WI38 (cell line): ENCODE measurements at regions not wholly inside any gene's neighbourhood (a gene's known extent, or its start where the extent isn't known, plus 50 kb on each side); places are given as distances from the start of the nearest gene placed in this dataset.

Experiments
- H3K4me3 ChIP-seq: 2 replicates; pipeline ENCODE4 v1.5.1; 2011; ENCODE audit warnings: low read depth, mild to moderate bottlenecking, control low read depth, low read length
- CTCF ChIP-seq: IDR thresholded peaks from 2 replicates; pipeline ENCODE4 v1.5.1; 2012; ENCODE audit warnings: low read depth, mild to moderate bottlenecking, control low read depth, low read length

- H3K4me3 ChIP-seq, result no peak overlapping the region
- no peak for TF ChIP-seq CTCF
These were observed 459.4 kb downstream of the NUF2 start for GRCh38 chr1:163781146-163781545.

GRCh38 chr1:163785868-163786405 is 464.2 kb downstream of the NUF2 start:
- H3K4me3 ChIP-seq, result no peak overlapping the region
- TF ChIP-seq CTCF, result no peak

DNA sequence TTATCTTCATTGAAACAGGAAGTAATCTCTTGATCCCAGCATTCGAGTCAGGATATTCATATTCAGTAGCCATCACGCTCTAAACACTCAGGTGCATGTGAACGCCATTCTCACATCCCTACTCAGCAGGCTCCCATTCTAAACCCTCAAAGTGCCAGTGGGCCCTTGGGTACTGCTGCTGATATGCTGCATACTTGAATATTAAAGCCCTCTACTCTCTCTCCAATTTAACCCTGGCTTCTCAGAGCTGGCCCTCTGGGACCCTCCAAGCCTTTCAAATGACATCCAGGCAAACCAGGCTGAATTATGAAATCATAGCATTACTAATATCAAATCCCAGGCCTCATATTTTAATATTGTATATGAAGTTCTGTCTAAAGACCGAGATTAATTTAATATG is 468.2 kb downstream of the NUF2 start:
- no peak overlapping the region for H3K4me3 ChIP-seq
- no peak for TF ChIP-seq CTCF

DNA sequence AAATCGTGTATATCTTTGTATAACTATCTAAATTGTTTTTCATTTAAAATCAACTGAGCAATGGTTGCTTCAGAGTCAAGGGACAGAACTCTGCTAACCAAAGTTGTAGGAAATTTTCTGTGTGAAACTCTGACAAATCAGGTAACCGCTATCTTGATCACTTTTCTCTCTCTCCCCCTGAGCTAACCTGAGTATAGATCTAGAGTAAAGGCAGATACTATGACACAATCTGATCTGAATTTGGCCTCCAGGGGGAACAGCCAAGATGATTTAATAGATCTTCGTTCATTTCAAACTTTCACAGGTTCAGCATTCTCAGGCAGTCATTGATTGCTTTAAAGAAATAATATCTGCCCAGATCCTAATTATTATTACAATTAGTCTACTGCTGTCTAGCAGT is 472.8 kb downstream of the NUF2 start:
- H3K4me3 ChIP-seq, result no peak overlapping the region
- no peak for TF ChIP-seq CTCF

- no peak overlapping the region for H3K4me3 ChIP-seq
- no peak for TF ChIP-seq CTCF
These were observed 474.7 kb downstream of the NUF2 start for GRCh38 chr1:163796394-163796821.

- H3K4me3 ChIP-seq, result no peak overlapping the region
- no peak for TF ChIP-seq CTCF
These were observed 476.1 kb downstream of the NUF2 start for GRCh38 chr1:163797816-163798215.

GRCh38 chr1:163799190-163799805 is 477.5 kb downstream of the NUF2 start:
- no peak for TF ChIP-seq CTCF
- H3K4me3 ChIP-seq, result no peak overlapping the region
